OCI-LY7 (cell line): ENCODE measurements at regions not wholly inside any gene's neighbourhood (a gene's known extent, or its start where the extent isn't known, plus 50 kb on each side); places are given as distances from the start of the nearest gene placed in this dataset.

Source experiments
- BruUV-seq: library from RNA; stranded (reverse); fragments of 400-500 nt; replicated peaks from 2 replicates; lab custom pipeline; 2021; lab: Mats Ljungman, UMichigan
- CTCF ChIA-PET: fragments of 300-600 bp; sonication (Branson Sonifier 250); formaldehyde crosslinking; loops from one replicate; lab custom pipeline; 2022; ENCODE audit warnings: antibody characterized with exemption; ENCODE audit not compliant: unreplicated experiment; lab: Charles Lee
- POLR2A ChIA-PET: fragments of 300-600 bp; sonication (Branson Sonifier 250); formaldehyde crosslinking; loops from one replicate; lab custom pipeline; 2022; ENCODE audit warnings: antibody characterized with exemption; lab: Charles Lee
- DNase-seq: peaks from one replicate; pipeline ENCODE4 v3.0.0-alpha.2; 2015; ENCODE audit warnings: low spot score
- H2AFZ ChIP-seq: fragments of 200-600 bp; sonication (generic), shearing (Covaris generic); 2 replicates; pipeline ENCODE4 v1.6.1; 2014; ENCODE audit warnings: mild to moderate bottlenecking, antibody characterized with exemption, low read length, moderate library complexity
- H3K27ac ChIP-seq: fragments of 200-600 bp; sonication (generic); 2 replicates; pipeline ENCODE4 v1.5.1; 2014; ENCODE audit warnings: mixed run types, low read depth, mild to moderate bottlenecking, moderate library complexity, low read length, inconsistent platforms; ENCODE audit not compliant: poor library complexity, severe bottlenecking
- H3K36me3 ChIP-seq: fragments of 200-600 bp; sonication (generic); 2 replicates; pipeline ENCODE4 v1.6.1; 2014; ENCODE audit warnings: mild to moderate bottlenecking, antibody characterized with exemption, low read length, moderate library complexity, mixed read lengths; ENCODE audit not compliant: insufficient read depth
- H3K4me1 ChIP-seq: fragments of 200-600 bp; sonication (generic); 2 replicates; pipeline ENCODE4 v1.5.1; 2014; ENCODE audit warnings: mild to moderate bottlenecking, low read length; ENCODE audit not compliant: insufficient read depth, poor library complexity, severe bottlenecking
- H3K4me2 ChIP-seq: fragments of 200-600 bp; sonication (generic); 2 replicates; pipeline ENCODE4 v1.6.1; 2014; ENCODE audit warnings: mild to moderate bottlenecking, low read length
- H3K4me3 ChIP-seq: fragments of 200-600 bp; sonication (generic); 2 replicates; pipeline ENCODE4 v1.5.1; 2014; ENCODE audit warnings: mild to moderate bottlenecking, low read depth, low read length; ENCODE audit not compliant: poor library complexity, severe bottlenecking
- H3K79me2 ChIP-seq: fragments of 200-600 bp; sonication (generic); 2 replicates; pipeline ENCODE4 v1.6.1; 2016; ENCODE audit warnings: low read depth, mild to moderate bottlenecking, low read length, moderate library complexity, mixed read lengths; ENCODE audit not compliant: insufficient read depth
- H3K9me2 ChIP-seq: fragments of 200-600 bp; sonication (generic); 2 replicates; pipeline ENCODE4 v1.6.1; 2016; ENCODE audit warnings: mild to moderate bottlenecking, low read length, mixed read lengths; ENCODE audit not compliant: insufficient read depth
- H3K9me3 ChIP-seq: fragments of 200-600 bp; sonication (generic); 2 replicates; pipeline ENCODE4 v1.6.1; 2014; ENCODE audit warnings: mild to moderate bottlenecking, mixed run types, low read length, mixed read lengths
- H4K20me1 ChIP-seq: fragments of 200-600 bp; sonication (generic); 2 replicates; pipeline ENCODE4 v1.6.1; 2014; ENCODE audit warnings: mild to moderate bottlenecking, antibody characterized with exemption, low read length, moderate library complexity, mixed read lengths; ENCODE audit not compliant: insufficient read depth
- CTCF ChIP-seq: fragments of 200-600 bp; sonication (generic); conservative IDR thresholded peaks from 2 replicates; pipeline ENCODE4 v1.5.1; 2014; ENCODE audit warnings: mild to moderate bottlenecking, antibody characterized with exemption, low read length, moderate library complexity, mixed read lengths
- EZH2phosphoT487 ChIP-seq: fragments of 200-600 bp; sonication (generic); IDR thresholded peaks from 2 replicates; pipeline ENCODE4 v1.6.1; 2018; ENCODE audit warnings: low read depth, borderline replicate concordance, mild to moderate bottlenecking, mixed run types, antibody characterized with exemption, low read length, moderate library complexity, mixed read lengths
- intact Hi-C: fragments of 100-400 bp; cut with micrococcal nuclease; formaldehyde crosslinking; loops from one replicate; pipeline ENCODE4 v1.10.0; 2022; ENCODE audit not compliant: unreplicated experiment

- POLR2A ChIA-PET, result no interaction called here
- Histone ChIP-seq H4K20me1 (no peaks in the 10 kb centered on the region), H3K79me2 (no peaks in the 10 kb centered on the region), H2AFZ (no peak overlapping the region), H3K9me3 (no peaks in the 10 kb centered on the region), H3K27ac (no peak overlapping the region), H3K36me3 (no peaks in the 10 kb centered on the region), H3K9me2 (no peaks in the 10 kb centered on the region), H3K4me2 (peak overlapping the region; percentile 48; the same call in 1 of the 2 replicates), H3K4me1 (no peaks in the 10 kb centered on the region), H3K4me3 (no peak overlapping the region)
- intact Hi-C loops, result no loop called here
- TF ChIP-seq EZH2phosphoT487, result no peak
- TF ChIP-seq CTCF, result no peak
- no peak for DNase-seq
- BruUV-seq, result no TSS peak
- CTCF ChIA-PET, result no interaction called here
Observed at GRCh38 chr6:27669295-27669623, 196.4 kb upstream of the ZNF184 start.

GRCh38 chr6:27668442-27669294 is 195.8 kb upstream of the ZNF184 start:
- H3K4me1 ChIP-seq, result no peaks in the 10 kb centered on the region
- no peaks in the 10 kb centered on the region for H4K20me1 ChIP-seq
- no peaks in the 10 kb centered on the region for H3K9me3 ChIP-seq
- H3K9me2 ChIP-seq, result no peaks in the 10 kb centered on the region
- H3K4me2 ChIP-seq, result peak overlapping the region; percentile 48
- no peak overlapping the region for H3K27ac ChIP-seq
- H2AFZ ChIP-seq, result no peak overlapping the region
- BruUV-seq, result no TSS peak
- ChIA-PET CTCF (no interaction called here), POLR2A (no interaction called here)
- intact Hi-C loops, result no loop called here
- DNase-seq, result peak; percentile 30
- no peaks in the 10 kb centered on the region for H3K79me2 ChIP-seq
- H3K36me3 ChIP-seq, result no peaks in the 10 kb centered on the region
- TF ChIP-seq EZH2phosphoT487, result no peak
- no peak overlapping the region for H3K4me3 ChIP-seq

GRCh38 chr6:27667657-27668441 is 194.9 kb upstream of the ZNF184 start:
- DNase-seq, result no peak
- Histone ChIP-seq H3K27ac (no peak overlapping the region), H3K79me2 (no peaks in the 10 kb centered on the region), H3K4me3 (peak overlapping the region; percentile 11), H4K20me1 (no peaks in the 10 kb centered on the region), H3K4me1 (no peaks in the 10 kb centered on the region), H3K9me2 (no peaks in the 10 kb centered on the region), H3K4me2 (peak overlapping the region; percentile 48), H2AFZ (0 out of 2 replicates have a peak overlapping the region, but pooled peaks have one; percentile 13), H3K9me3 (no peaks in the 10 kb centered on the region), H3K36me3 (no peaks in the 10 kb centered on the region)
- CTCF ChIA-PET, result no interaction called here
- POLR2A ChIA-PET, result no interaction called here
- BruUV-seq, result no TSS peak
- TF ChIP-seq CTCF (no peak), EZH2phosphoT487 (no peak)
- intact Hi-C loops, result no loop called here
